ENCODE measurements at regions not wholly inside any gene's neighbourhood (a gene's known extent, or its start where the extent isn't known, plus 50 kb on each side); places are given as distances from the start of the nearest gene placed in this dataset.

DNA sequence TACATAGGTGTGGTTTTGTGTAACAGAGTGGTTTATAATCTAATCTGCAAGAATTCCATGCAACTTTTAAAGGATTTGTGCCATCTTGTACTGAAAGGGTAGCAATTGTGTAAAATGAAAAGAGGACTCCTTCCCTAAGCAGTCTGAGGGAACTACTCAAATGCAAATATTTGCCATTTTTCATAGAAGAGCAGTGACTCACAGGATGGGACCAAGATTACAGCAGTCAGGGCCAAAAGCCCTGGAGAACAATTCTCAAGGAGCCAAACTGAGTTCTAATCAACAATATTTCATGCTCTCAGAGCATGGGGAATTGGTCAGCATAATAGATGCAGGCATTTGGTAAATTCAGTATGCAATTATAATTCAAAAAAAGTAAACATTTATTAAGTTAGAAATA lies 495.8 kb downstream of the CHSY3 start:
- TF ChIP-seq, protein P1, sequence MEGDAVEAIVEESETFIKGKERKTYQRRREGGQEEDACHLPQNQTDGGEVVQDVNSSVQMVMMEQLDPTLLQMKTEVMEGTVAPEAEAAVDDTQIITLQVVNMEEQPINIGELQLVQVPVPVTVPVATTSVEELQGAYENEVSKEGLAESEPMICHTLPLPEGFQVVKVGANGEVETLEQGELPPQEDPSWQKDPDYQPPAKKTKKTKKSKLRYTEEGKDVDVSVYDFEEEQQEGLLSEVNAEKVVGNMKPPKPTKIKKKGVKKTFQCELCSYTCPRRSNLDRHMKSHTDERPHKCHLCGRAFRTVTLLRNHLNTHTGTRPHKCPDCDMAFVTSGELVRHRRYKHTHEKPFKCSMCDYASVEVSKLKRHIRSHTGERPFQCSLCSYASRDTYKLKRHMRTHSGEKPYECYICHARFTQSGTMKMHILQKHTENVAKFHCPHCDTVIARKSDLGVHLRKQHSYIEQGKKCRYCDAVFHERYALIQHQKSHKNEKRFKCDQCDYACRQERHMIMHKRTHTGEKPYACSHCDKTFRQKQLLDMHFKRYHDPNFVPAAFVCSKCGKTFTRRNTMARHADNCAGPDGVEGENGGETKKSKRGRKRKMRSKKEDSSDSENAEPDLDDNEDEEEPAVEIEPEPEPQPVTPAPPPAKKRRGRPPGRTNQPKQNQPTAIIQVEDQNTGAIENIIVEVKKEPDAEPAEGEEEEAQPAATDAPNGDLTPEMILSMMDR (IDR thresholded peaks at IDR 0.05): no peak

DNA sequence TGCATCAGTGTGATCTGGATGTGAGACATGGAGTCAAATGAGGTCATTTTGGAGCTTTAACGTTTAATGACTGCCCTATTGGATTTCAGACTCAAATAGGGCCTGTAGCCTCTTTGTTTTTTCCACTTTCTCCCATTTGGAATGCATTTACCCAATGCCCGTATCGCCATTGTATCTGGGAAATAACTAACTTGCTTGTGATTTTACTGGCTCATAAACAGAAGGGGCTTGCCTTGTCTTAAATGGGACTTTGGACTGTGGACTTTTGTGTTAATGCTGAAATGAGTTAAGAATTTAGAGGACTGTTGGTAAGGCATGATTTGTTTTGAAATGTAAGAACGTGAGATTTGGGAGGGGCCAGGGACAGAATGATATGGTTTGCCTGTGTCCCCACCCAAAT lies 494.6 kb downstream of the CHSY3 start:
- TF ChIP-seq, protein P1 (IDR thresholded peaks at IDR 0.05): no peak

DNA sequence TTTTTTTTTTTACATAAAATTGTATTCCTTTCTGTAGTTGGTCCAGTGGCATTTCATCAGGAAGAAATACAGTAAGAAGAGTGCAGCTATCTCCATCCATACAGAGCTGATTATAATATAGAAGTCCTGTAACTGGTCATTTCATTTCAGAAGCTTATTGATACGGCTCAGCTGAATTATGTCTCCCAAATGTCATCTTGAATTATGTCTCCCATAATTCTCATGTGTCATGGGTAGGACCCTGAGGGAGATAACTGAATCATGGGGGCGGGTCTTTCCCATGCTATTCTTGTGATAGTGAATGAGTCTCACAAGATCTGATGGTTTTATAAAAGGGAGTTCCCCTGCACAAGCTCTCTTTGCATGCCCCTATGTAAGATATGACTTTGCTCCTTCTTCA lies 492.9 kb downstream of the CHSY3 start:
- TF ChIP-seq, protein P1 (IDR thresholded peaks at IDR 0.05): no peak

DNA sequence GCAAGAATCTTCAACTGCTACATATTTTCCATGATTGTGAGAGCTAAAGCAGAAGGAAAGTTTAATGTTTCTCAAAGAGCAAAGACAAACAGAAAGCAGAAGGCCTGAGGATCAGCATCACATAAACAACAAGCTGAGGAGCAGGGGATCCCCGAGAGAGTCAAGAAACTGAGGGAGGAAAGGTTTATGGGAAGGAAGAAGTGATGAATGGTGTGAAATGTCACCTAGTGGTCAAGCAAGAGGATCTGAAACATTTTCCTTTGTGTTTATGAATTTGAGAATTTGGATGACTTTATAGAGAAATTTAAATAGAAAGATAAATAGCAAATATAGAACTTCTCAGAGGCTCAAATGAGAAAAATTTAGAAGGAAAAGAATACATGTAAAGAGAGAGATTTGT lies 481.9 kb downstream of the CHSY3 start:
- TF ChIP-seq, protein P1 (IDR thresholded peaks at IDR 0.05): no peak

DNA sequence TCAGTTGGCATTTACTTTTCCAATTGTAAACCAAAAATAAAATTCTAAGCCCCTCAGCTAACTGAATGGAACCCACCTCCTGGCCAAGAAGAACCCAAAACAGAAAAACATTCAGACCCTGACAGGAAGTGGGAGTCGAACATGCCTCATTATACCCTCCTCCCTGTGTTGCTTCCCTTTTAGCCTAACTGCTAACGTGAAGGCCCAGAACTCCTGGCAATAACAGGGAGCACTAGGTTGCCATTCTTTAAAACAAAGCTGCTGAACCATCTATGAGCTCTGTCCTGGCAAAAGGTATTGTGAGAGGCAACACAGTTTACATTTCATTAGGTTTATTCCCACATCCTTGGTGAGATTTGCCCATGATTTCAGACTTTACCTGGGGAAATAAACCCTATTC lies 481.4 kb downstream of the CHSY3 start:
- TF ChIP-seq, protein P1 (IDR thresholded peaks at IDR 0.05): no peak

DNA sequence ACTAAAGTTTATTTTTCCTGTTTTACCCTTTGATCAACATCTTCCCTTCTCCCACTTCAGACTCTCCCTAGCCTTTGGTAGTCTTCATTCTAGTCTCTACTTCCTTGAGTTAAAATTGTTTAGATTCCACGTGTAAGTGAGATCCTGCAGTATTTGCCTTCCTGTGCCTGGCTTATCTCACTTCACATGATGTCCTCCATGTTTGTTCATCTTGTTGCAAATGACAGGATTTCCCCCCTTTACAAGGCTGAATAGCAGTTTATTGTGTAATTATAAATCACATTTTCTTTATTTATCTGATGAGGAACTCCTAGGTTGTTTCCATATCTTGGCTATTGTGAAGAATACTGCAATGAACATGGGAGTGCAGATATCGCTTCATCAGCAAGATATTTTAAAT lies 461.7 kb downstream of the CHSY3 start:
- TF ChIP-seq, protein P1 (IDR thresholded peaks at IDR 0.05): no peak

DNA sequence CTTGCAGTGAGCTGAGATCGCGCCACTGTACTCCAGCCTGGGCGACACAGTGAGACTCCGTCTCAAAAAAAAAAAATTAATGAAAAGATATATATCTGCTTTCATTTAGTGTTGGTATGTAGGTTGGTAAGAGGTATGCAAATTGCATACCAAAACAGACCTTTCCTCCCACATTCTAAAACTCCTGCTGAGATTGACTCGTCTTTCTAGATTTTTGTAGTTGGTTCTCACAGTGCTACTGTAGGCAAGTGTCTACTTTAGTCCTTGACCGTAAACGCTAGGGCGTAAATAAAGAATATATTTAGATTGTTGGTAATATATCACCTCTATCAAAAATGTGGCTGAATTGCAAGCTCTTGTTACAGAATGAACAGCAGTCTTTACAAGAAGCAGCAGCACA lies 445.9 kb downstream of the CHSY3 start:
- TF ChIP-seq, protein P1 (IDR thresholded peaks at IDR 0.05): no peak

DNA sequence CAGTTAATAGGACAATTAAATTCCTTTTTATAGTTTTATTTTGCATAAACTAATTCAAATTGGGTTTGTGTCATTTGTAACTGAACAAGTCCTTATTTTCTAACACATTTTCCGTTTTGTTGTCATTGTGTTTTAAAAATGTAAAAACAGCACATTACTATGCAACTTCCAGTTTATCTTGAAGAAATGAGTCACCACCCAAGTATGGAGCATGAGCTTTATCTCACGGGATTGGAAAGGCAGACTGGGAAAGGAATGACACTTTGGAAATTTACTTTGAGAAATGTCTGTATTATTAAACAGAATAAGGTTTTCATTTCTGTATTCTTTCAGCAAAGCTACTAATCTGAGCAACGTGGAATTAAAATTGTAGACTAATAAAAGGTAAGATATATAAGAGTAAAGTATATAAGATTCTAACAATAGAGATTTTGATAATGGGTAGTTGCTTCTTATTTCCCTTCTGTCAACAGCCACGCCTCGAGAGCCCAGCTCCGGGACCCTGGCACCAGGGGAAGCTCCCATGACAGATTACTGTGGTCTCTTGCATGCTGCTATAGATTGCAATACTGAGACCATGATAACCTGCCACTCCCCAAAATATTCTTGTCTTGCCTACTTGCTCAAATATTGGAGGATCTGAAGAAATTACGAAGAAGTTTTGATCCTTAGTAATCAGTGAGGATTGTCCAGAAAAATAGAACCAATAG lies 433.1 kb downstream of the CHSY3 start:
- TF ChIP-seq, protein P1 (IDR thresholded peaks at IDR 0.05): no peak

Measured in LNCAP (cell line).